K562 (cell line): ENCODE measurements at regions not wholly inside any gene's neighbourhood (a gene's known extent, or its start where the extent isn't known, plus 50 kb on each side); places are given as distances from the start of the nearest gene placed in this dataset.

Experiments
- BCOR ChIP-seq: fragments of 450-650 bp; IDR thresholded peaks from 2 replicates; pipeline ENCODE4 v1.6.1; 2016
- BRCA1 ChIP-seq, 2 experiments: fragments of 450-650 bp in 1 of 2; sonication (generic) in 1 of 2; formaldehyde crosslinking in 1 of 2; IDR thresholded peaks; 2 replicates each; pipeline versions ENCODE4 v1.5.0 to v1.6.1; 2017 to 2020; ENCODE audit warnings: mild to moderate bottlenecking in 1 of 2, missing genetic modification reagents in 1 of 2
- BRD4 ChIP-seq: fragments of 200-600 bp; sonication (generic); IDR thresholded peaks from 2 replicates; pipeline ENCODE4 v1.6.1; 2017; ENCODE audit warnings: inconsistent platforms
- CEBPG ChIP-seq, 3 experiments: fragments of 200-800 bp in 1 of 3; sonication (Bioruptor generic) in 1 of 3; sonication (generic) in 1 of 3; formaldehyde crosslinking in 1 of 3; IDR thresholded peaks in 2 of 3; conservative IDR thresholded peaks in 1 of 3; 2 replicates each; pipeline versions ENCODE4 v1.6.1 to v1.8.0; 2016 to 2022; ENCODE audit warnings: missing compliant biosample characterization in 2 of 3, missing genetic modification characterization in 2 of 3, mild to moderate bottlenecking in 1 of 3, missing genetic modification reagents in 1 of 3
- FIP1L1 ChIP-seq: fragments of 200-400 bp; formaldehyde crosslinking; IDR thresholded peaks from 2 replicates; pipeline ENCODE4 v1.6.1; 2018; ENCODE audit warnings: mild to moderate bottlenecking, low read depth, low read length; ENCODE audit not compliant: poor library complexity, severe bottlenecking
- HDAC2 ChIP-seq: fragments of 450-650 bp; IDR thresholded peaks from 2 replicates; pipeline ENCODE4 v1.6.1; 2016; ENCODE audit warnings: mild to moderate bottlenecking
- IRF2 ChIP-seq: sonication (generic); formaldehyde crosslinking; IDR thresholded peaks from 2 replicates; pipeline ENCODE4 v1.8.1; 2022; ENCODE audit warnings: mild to moderate bottlenecking, missing genetic modification reagents
- KDM1A ChIP-seq, 2 experiments: fragments of 450-650 bp; IDR thresholded peaks; 2 replicates each; pipeline ENCODE4 v1.6.1; 2016; ENCODE audit warnings: mild to moderate bottlenecking in 2 of 2
- PML ChIP-seq: IDR thresholded peaks from 2 replicates; pipeline ENCODE4 v1.6.1; 2012; ENCODE audit warnings: low read length, inconsistent platforms
- RBM25 ChIP-seq: fragments of 200-400 bp; formaldehyde crosslinking; IDR thresholded peaks from 2 replicates; pipeline ENCODE4 v1.6.1; 2018; ENCODE audit warnings: low read length, low read depth, moderate library complexity; ENCODE audit not compliant: severe bottlenecking
- RCOR1 ChIP-seq, 2 experiments: IDR thresholded peaks; 2 replicates each; pipeline ENCODE4 v1.6.1; 2012; ENCODE audit warnings: low read depth in 2 of 2, low read length in 2 of 2, borderline replicate concordance in 1 of 2, improper control_type of control experiment in 1 of 2
- ZNF165 ChIP-seq: fragments of 250-450 bp; sonication (Bioruptor Pico); IDR thresholded peaks from 2 replicates; pipeline ENCODE4 v1.4.0; 2020; ENCODE audit warnings: borderline replicate concordance
- ZNF717 ChIP-seq: fragments of 250-450 bp; sonication (Bioruptor Pico); IDR thresholded peaks from 2 replicates; pipeline ENCODE4 v1.5.0; 2021

GRCh38 chr3:72112435-72112834 is 327.5 kb upstream of the PROK2 start (continued):
- TF ChIP-seq RCOR1 (IDR thresholded peaks at IDR 0.05; ENCODE audit: borderline replicate concordance in 1 of 2, low read depth in 2 of 2, low read length in 2 of 2) (peak in 1 of 2 experiments; percentile 50; a peak in 1 of 4 replicates), IRF2 (CRISPR knock-in tag) (no peak), ZNF717 (CRISPR knock-in tag) (no peak), CEBPG (CRISPR knock-in tag; IDR thresholded peaks at IDR 0.05) (no peak), CEBPG (tag; conservative IDR thresholded peaks at IDR 0.05 in 1 of 2, IDR thresholded peaks at IDR 0.05 in 1 of 2) (no peak), FIP1L1 (no peak), ZNF165 (no peak), RBM25 (peak; percentile 98), BCOR (peak; percentile 94), BRCA1 (IDR thresholded peaks at IDR 0.05) (no peak), BRCA1 (CRISPR knock-in tag; IDR thresholded peaks at IDR 0.05) (no peak), PML (no peak), HDAC2 (peak; percentile 69), BRD4 (no peak), KDM1A (IDR thresholded peaks at IDR 0.05) (peak; percentile 67 to 81)
